HG03571 (cell line): ENCODE measurements at regions not wholly inside any gene's neighbourhood (a gene's known extent, or its start where the extent isn't known, plus 50 kb on each side); places are given as distances from the start of the nearest gene placed in this dataset.

ENCODE experiments used
- ATAC-seq: cut with Tn5 transposase; IDR thresholded peaks from one replicate; pipeline ENCODE4 v1.9.1; 2021; ENCODE audit not compliant: unreplicated experiment

GRCh38 chr5:167752936-167753335 is 538.5 kb upstream of the WWC1 start:
- no peak for ATAC-seq

- ATAC-seq, result no peak
Measured at GRCh38 chr5:167753725-167754490, 537.5 kb upstream of the WWC1 start.

- no peak for ATAC-seq
Measured at GRCh38 chr5:167754501-167755021, 536.9 kb upstream of the WWC1 start.

GRCh38 chr5:167755420-167755819 is 536.0 kb upstream of the WWC1 start:
- no peak for ATAC-seq

- no peak for ATAC-seq
Measured at GRCh38 chr5:167759057-167759821, 532.2 kb upstream of the WWC1 start.

- no peak for ATAC-seq
Measured at GRCh38 chr5:167763772-167764171, 527.7 kb upstream of the WWC1 start.

GRCh38 chr5:167764641-167765289 is 526.7 kb upstream of the WWC1 start:
- ATAC-seq, result no peak

GRCh38 chr5:167765352-167765751 is 526.1 kb upstream of the WWC1 start:
- no peak for ATAC-seq

GRCh38 chr5:167766957-167767356 is 524.5 kb upstream of the WWC1 start:
- no peak for ATAC-seq

GRCh38 chr5:167767795-167768194 is 523.6 kb upstream of the WWC1 start:
- no peak for ATAC-seq

GRCh38 chr5:167769846-167770413 is 521.5 kb upstream of the WWC1 start:
- ATAC-seq, result no peak

- no peak for ATAC-seq
Measured at GRCh38 chr5:167770461-167770860, 521.0 kb upstream of the WWC1 start.

GRCh38 chr5:167771571-167771970 is 519.9 kb upstream of the WWC1 start:
- no peak for ATAC-seq

- ATAC-seq, result no peak
Measured at GRCh38 chr5:167773668-167774301, 517.7 kb upstream of the WWC1 start.

GRCh38 chr5:167777746-167778145 is 513.7 kb upstream of the WWC1 start:
- ATAC-seq, result no peak

GRCh38 chr5:167778228-167778627 is 513.2 kb upstream of the WWC1 start:
- no peak for ATAC-seq

- no peak for ATAC-seq
Measured at GRCh38 chr5:167779644-167780043, 511.8 kb upstream of the WWC1 start.

GRCh38 chr5:167780177-167780576 is 511.3 kb upstream of the WWC1 start:
- ATAC-seq, result no peak

GRCh38 chr5:167783145-167783817 is 508.2 kb upstream of the WWC1 start:
- ATAC-seq, result no peak

GRCh38 chr5:167785106-167785505 is 506.3 kb upstream of the WWC1 start:
- ATAC-seq, result no peak
